ENCODE measurements at regions not wholly inside any gene's neighbourhood (a gene's known extent, or its start where the extent isn't known, plus 50 kb on each side); places are given as distances from the start of the nearest gene placed in this dataset.
"Not testable (repeated sequence)": the region's sequence is repeated elsewhere in the genome, so short reads cannot be mapped to it uniquely, and the experiment has no call there.

DNA sequence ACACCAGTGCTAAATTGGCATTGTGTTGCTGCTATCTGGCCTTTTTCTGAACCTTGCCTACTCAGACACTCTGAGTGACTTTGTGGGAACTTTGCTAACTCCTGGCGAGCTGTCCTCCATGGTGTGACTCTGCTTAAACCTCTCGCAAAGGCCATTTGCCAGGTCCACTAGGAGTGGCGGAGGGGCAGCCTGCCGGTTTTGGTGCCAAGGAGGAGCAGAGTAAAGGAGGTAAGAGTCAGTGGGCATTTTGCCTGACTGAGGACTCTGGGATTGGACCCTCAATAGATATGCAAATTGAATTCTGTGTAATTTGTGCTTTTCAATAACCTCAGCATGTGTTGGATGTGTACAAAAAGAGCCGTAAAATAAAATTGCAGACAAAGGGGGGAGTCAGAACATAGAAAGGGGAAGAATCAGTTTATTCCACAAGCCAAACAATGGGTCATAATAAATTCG lies 386.6 kb upstream of the NFIA start:
- Histone ChIP-seq H3K9ac (ENCODE audit: low read length) (no peak overlapping the region), H3K4me3 (ENCODE audit: low read length) (no peak overlapping the region), H3K27ac (ENCODE audit: low read length) (no peak overlapping the region), H3K36me3 (ENCODE audit: control insufficient read depth, low read depth, low read length) (no peaks in the 10 kb centered on the region), H3K27me3 (ENCODE audit: control insufficient read depth, insufficient read depth, low read length) (no peaks in the 10 kb centered on the region), H3K4me1 (ENCODE audit: control insufficient read depth, low read depth, low read length) (no peaks in the 10 kb centered on the region), H3K9me3 (ENCODE audit: control insufficient read depth, low read depth, low read length) (no peaks in the 10 kb centered on the region)

DNA sequence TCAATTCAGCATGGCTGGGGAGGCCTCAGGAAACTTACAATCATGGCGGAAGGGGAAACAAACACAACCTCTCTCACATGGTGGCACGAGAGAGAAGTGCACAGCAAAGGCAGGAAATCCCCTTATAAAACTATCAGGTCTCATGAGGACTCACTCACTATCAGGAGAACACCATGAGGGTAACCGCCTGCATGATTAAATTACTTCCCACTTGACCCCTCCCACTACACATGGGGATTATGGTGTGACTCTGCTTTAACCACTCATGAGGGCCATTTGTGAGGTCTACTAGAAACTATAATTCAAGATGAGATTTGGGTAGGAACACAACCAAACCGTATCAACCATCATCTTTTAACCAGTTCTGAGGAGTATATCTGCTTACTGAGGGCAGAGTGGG lies 387.4 kb upstream of the NFIA start:
- Histone ChIP-seq H3K36me3 (ENCODE audit: control insufficient read depth, low read depth, low read length) (no peaks in the 10 kb centered on the region), H3K9me3 (ENCODE audit: control insufficient read depth, low read depth, low read length) (no peaks in the 10 kb centered on the region), H3K4me1 (ENCODE audit: control insufficient read depth, low read depth, low read length) (no peaks in the 10 kb centered on the region), H3K27ac (ENCODE audit: low read length) (no peak overlapping the region), H3K9ac (ENCODE audit: low read length) (no peak overlapping the region), H3K27me3 (ENCODE audit: control insufficient read depth, insufficient read depth, low read length) (no peaks in the 10 kb centered on the region), H3K4me3 (ENCODE audit: low read length) (no peak overlapping the region)

DNA sequence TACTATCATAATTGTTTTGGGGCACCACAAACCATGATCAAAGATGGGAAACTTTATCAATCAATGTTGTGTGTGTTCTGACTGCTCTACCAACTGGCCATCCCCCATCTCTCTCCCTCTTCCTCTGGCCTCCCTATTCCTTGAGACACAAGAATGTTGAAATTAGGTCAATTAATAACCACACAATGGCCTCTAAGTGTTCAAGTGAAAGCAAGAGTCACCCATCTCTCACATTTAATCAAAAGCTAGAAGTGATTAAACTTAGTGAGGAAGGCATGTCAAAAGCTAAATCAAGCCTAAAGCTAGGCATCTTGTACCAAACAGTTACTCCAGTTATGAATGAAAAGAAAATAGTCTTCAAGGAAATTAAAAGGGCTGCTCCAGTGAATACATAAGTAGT lies 390.3 kb upstream of the NFIA start:
- H3K9ac ChIP-seq (ENCODE audit: low read length) = no peak overlapping the region
- no peaks in the 10 kb centered on the region for H3K4me1 ChIP-seq (ENCODE audit: control insufficient read depth, low read depth, low read length)
- no peaks in the 10 kb centered on the region for H3K27me3 ChIP-seq (ENCODE audit: control insufficient read depth, insufficient read depth, low read length)
- H3K4me3 ChIP-seq (ENCODE audit: low read length) = no peak overlapping the region
- no peaks in the 10 kb centered on the region for H3K36me3 ChIP-seq (ENCODE audit: control insufficient read depth, low read depth, low read length)
- no peak overlapping the region for H3K27ac ChIP-seq (ENCODE audit: low read length)
- no peaks in the 10 kb centered on the region for H3K9me3 ChIP-seq (ENCODE audit: control insufficient read depth, low read depth, low read length)

DNA sequence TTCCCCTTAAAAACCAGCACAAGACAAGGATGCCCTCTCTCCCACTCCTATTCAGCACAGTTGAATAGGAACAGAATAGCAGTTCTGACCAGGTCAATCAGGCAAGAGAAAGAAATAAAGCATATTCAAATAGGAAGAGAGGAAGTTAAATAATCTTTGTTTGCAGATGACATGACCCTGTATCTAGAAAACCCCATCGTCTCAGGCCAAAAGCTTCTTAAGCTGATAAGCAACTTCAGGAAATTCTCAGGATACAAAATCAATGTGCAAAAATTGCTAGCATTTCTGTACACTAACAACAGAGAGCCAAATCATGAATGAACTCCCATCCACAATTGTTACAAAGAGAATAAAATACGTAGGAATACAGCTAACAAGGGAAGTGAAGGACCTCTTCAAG lies 394.1 kb upstream of the NFIA start:
- not testable (repeated sequence) for H3K4me3 ChIP-seq (ENCODE audit: low read length); H3K4me1 ChIP-seq (ENCODE audit: control insufficient read depth, low read depth, low read length); H3K9me3 ChIP-seq (ENCODE audit: control insufficient read depth, low read depth, low read length); H3K27ac ChIP-seq (ENCODE audit: low read length); H3K36me3 ChIP-seq (ENCODE audit: control insufficient read depth, low read depth, low read length); H3K9ac ChIP-seq (ENCODE audit: low read length); H3K27me3 ChIP-seq (ENCODE audit: control insufficient read depth, insufficient read depth, low read length)

DNA sequence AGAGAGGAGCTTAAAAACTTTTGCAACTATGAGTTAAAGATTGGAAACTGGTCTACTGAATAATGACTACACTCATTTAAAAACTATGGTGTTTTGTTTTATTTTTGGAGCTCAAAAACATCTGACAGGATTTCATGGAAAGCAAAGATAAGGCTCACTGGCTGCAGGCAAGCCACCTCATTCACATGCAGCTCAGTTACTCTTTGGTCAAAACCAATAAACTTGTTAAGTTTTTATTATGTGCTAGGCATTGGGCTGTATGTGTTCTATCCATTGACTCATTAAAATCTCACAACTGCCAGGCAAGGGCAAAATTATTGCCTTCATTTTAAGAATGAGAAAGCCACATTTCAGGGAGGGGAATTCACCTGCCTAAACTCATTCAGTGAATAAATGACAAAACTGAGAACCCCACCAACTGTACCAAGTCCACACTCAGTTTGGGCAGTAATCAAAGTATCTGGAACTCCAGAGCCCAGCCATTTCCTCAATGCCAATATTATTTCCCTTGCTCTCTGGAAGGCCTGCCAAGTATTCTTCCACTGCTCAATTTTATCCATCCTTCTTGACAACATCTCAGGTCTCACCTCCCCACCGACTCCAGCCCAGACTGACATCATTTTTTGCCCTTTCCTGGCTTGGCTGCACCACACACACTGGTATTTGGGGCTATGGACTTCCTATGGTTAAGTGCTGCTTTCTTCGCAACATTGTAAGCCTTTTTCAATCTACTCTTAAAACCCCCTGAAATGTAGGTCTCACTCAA lies 401.1 kb upstream of the NFIA start:
- Histone ChIP-seq H3K9ac (ENCODE audit: low read length) (no peak overlapping the region), H3K36me3 (ENCODE audit: control insufficient read depth, low read depth, low read length) (no peaks in the 10 kb centered on the region), H3K27me3 (ENCODE audit: control insufficient read depth, insufficient read depth, low read length) (no peaks in the 10 kb centered on the region), H3K9me3 (ENCODE audit: control insufficient read depth, low read depth, low read length) (no peaks in the 10 kb centered on the region), H3K27ac (ENCODE audit: low read length) (no peak overlapping the region), H3K4me3 (ENCODE audit: low read length) (no peak overlapping the region), H3K4me1 (ENCODE audit: control insufficient read depth, low read depth, low read length) (peaks cover 19% of the 10 kb centered on the region)

DNA sequence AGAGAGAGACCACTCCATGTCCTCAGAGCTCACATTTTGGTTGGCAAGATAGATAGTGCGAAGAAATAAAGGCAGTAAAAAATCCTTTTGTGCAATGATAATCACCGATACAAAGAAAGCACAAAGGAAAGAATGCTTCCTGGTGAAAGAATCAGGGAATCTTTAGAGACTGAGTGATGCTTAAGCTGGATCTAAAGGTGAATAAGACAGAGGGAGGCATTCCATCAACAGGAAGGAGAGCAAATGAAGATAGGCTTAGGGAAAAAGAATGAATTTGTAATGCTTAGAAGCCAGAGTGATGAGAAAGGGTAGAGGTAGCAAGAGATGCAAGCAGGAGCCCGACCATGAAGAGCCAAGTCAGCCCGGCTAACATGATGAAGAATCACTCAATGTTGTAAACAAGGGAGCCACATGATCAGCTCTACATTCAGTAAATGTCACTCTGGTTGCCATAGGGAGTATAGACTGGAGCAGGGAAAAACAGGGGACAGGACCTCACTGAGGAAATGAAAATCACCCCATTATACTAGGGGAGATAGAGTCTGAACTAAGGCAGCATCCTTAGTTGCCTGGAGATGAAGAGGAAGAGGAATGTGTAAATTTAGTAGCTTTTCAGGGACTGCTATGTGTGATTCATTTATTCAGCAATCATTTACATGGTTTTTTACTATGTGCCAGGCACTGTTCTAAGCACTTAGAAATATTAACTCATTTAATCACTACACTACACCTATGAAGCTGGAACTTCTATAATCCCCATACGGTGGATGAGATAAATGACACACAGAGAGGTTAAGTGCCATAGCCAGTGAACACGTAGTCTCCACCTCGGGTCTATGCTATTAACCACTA lies 402.6 kb upstream of the NFIA start:
- Histone ChIP-seq H3K9ac (ENCODE audit: low read length) (no peak overlapping the region), H3K4me1 (ENCODE audit: control insufficient read depth, low read depth, low read length) (peaks cover 19% of the 10 kb centered on the region), H3K27me3 (ENCODE audit: control insufficient read depth, insufficient read depth, low read length) (no peaks in the 10 kb centered on the region), H3K9me3 (ENCODE audit: control insufficient read depth, low read depth, low read length) (no peaks in the 10 kb centered on the region), H3K4me3 (ENCODE audit: low read length) (no peak overlapping the region), H3K36me3 (ENCODE audit: control insufficient read depth, low read depth, low read length) (no peaks in the 10 kb centered on the region), H3K27ac (ENCODE audit: low read length) (no peak overlapping the region)

DNA sequence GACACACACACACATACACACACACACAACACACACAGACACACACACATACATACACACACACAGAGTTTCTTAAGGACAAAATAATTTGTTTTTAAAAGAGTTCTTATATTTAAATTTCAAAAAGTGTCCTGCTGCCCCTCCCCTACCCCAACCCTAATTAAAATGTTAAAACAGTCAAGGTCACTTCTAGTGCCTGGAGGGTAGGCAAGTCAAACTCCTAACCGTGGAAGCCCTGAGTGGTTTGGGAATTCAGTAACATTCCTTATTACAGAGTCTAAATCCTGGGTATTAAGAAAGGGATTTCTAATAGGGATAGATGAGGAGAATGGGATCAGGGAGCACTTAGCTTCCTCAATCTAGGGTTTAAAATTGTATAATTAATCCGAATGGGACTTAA lies 403.6 kb upstream of the NFIA start:
- H3K27ac ChIP-seq (ENCODE audit: low read length) = no peak overlapping the region
- no peaks in the 10 kb centered on the region for H3K27me3 ChIP-seq (ENCODE audit: control insufficient read depth, insufficient read depth, low read length)
- H3K4me1 ChIP-seq (ENCODE audit: control insufficient read depth, low read depth, low read length) = peaks cover 19% of the 10 kb centered on the region
- no peaks in the 10 kb centered on the region for H3K9me3 ChIP-seq (ENCODE audit: control insufficient read depth, low read depth, low read length)
- H3K36me3 ChIP-seq (ENCODE audit: control insufficient read depth, low read depth, low read length) = no peaks in the 10 kb centered on the region
- no peak overlapping the region for H3K9ac ChIP-seq (ENCODE audit: low read length)
- H3K4me3 ChIP-seq (ENCODE audit: low read length) = no peak overlapping the region

DNA sequence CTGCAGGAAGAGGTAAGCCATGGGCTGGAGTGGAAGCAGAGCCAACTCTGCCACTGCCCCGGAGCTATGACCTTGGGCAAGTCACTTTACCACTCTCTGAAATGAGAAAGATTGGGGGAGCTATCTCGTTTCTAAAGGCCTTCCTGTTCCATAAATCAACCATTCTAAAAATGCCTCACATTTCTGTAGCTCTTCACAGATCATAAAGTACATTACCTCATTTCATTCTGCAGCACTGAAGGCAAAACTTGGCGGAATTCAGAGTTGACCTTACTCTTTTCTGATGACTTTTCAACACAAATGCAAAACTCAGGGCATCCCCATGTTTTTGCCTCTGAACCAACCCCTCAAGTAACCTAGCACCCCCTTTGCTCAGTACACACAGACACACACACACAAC lies 404.0 kb upstream of the NFIA start:
- no peak overlapping the region for H3K4me3 ChIP-seq (ENCODE audit: low read length)
- no peaks in the 10 kb centered on the region for H3K36me3 ChIP-seq (ENCODE audit: control insufficient read depth, low read depth, low read length)
- no peaks in the 10 kb centered on the region for H3K27me3 ChIP-seq (ENCODE audit: control insufficient read depth, insufficient read depth, low read length)
- no peak overlapping the region for H3K27ac ChIP-seq (ENCODE audit: low read length)
- H3K9ac ChIP-seq (ENCODE audit: low read length) = no peak overlapping the region
- peaks cover 19% of the 10 kb centered on the region for H3K4me1 ChIP-seq (ENCODE audit: control insufficient read depth, low read depth, low read length)
- no peaks in the 10 kb centered on the region for H3K9me3 ChIP-seq (ENCODE audit: control insufficient read depth, low read depth, low read length)

DNA sequence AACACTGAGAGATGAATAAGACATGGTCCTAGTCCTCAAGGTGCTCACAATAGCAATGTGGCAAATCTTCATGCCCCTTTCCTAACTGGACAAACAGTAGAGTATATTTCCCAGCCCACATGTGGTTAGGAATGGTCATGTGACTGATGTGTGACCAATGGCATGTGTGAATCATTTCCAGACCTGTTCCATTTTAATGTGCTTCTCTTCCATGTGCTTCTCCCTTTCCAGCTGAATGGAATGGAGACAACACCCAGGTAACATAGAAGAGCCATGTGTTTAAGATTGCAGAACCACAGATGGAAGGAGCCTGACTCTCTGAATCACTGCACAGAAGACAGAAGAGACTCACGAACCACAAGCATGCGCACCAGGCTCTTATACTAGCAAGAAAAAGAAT lies 409.9 kb upstream of the NFIA start:
- H3K4me3 ChIP-seq (ENCODE audit: low read length) = no peak overlapping the region
- no peaks in the 10 kb centered on the region for H3K36me3 ChIP-seq (ENCODE audit: control insufficient read depth, low read depth, low read length)
- no peaks in the 10 kb centered on the region for H3K9me3 ChIP-seq (ENCODE audit: control insufficient read depth, low read depth, low read length)
- H3K4me1 ChIP-seq (ENCODE audit: control insufficient read depth, low read depth, low read length) = no peaks in the 10 kb centered on the region
- no peak overlapping the region for H3K27ac ChIP-seq (ENCODE audit: low read length)
- no peaks in the 10 kb centered on the region for H3K27me3 ChIP-seq (ENCODE audit: control insufficient read depth, insufficient read depth, low read length)
- no peak overlapping the region for H3K9ac ChIP-seq (ENCODE audit: low read length)

DNA sequence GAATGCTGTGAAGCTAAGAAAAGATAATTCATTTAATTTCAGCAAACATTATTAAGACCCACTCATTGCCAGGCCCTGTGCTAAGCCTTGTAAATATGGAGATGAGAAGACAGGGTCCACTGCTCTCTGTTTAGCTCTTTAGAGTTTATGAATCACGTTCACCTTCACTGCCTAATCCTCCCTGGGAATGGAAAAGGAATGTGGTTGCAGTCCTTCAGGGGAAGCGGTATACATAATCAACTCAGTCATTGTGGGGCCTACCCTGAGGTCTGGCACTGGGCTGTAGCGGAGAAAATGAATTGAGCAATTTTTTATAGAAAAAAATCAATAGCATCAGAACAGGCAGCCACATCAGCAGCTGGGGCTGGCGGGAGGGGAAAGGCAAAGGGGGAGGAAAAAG lies 412.1 kb upstream of the NFIA start:
- Histone ChIP-seq H3K27ac (ENCODE audit: low read length) (no peak overlapping the region), H3K27me3 (ENCODE audit: control insufficient read depth, insufficient read depth, low read length) (no peaks in the 10 kb centered on the region), H3K4me1 (ENCODE audit: control insufficient read depth, low read depth, low read length) (no peaks in the 10 kb centered on the region), H3K9ac (ENCODE audit: low read length) (no peak overlapping the region), H3K36me3 (ENCODE audit: control insufficient read depth, low read depth, low read length) (no peaks in the 10 kb centered on the region), H3K9me3 (ENCODE audit: control insufficient read depth, low read depth, low read length) (no peaks in the 10 kb centered on the region), H3K4me3 (ENCODE audit: low read length) (no peak overlapping the region)

DNA sequence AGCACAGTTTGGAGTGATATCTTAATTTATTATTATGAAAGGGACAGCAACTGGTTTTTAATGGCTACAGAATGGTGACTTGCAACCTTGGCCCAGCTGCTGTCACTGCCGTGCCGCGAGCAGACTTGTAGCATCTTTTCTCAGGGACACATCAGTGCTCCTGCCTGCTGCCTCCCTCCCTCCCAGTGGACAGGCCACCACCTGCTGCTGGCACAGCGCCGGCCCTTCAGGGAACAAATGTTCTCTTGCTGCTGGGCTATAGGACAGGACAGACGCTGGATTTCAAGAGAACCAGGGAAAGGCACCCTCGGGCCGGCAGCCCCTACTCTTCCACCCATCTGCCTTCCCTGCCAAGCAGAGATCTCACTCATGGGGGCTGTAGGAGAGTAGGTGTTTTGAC lies 413.8 kb upstream of the NFIA start:
- H3K27ac ChIP-seq (ENCODE audit: low read length) = no peak overlapping the region
- no peaks in the 10 kb centered on the region for H3K9me3 ChIP-seq (ENCODE audit: control insufficient read depth, low read depth, low read length)
- no peaks in the 10 kb centered on the region for H3K36me3 ChIP-seq (ENCODE audit: control insufficient read depth, low read depth, low read length)
- H3K9ac ChIP-seq (ENCODE audit: low read length) = no peak overlapping the region
- H3K4me1 ChIP-seq (ENCODE audit: control insufficient read depth, low read depth, low read length) = no peaks in the 10 kb centered on the region
- H3K27me3 ChIP-seq (ENCODE audit: control insufficient read depth, insufficient read depth, low read length) = no peaks in the 10 kb centered on the region
- H3K4me3 ChIP-seq (ENCODE audit: low read length) = no peak overlapping the region

DNA sequence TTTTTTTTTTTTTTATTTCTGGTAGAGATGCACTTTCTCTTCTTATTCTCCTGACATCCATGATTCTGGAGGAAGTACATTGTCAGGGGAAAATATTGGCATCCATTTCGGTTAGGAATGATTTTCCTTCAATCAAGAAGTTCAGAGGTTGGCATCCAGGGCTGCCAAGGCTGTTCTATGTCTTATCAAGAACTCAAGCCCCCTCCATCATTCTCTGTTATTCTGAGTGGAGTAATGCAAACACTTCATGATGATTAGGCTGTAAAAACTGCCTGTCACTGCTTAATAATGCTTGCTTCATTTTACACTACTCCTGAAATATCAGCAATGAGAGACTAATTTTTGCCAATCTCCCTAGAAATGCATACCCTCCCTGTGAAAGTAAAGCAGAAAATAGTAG lies 417.1 kb upstream of the NFIA start:
- Histone ChIP-seq H3K36me3 (ENCODE audit: control insufficient read depth, low read depth, low read length) (no peaks in the 10 kb centered on the region), H3K9ac (ENCODE audit: low read length) (no peak overlapping the region), H3K27me3 (ENCODE audit: control insufficient read depth, insufficient read depth, low read length) (no peaks in the 10 kb centered on the region), H3K9me3 (ENCODE audit: control insufficient read depth, low read depth, low read length) (no peaks in the 10 kb centered on the region), H3K4me3 (ENCODE audit: low read length) (no peak overlapping the region), H3K27ac (ENCODE audit: low read length) (no peak overlapping the region), H3K4me1 (ENCODE audit: control insufficient read depth, low read depth, low read length) (no peaks in the 10 kb centered on the region)
